WERI-Rb-1 (cell line): ENCODE measurements at regions not wholly inside any gene's neighbourhood (a gene's known extent, or its start where the extent isn't known, plus 50 kb on each side); places are given as distances from the start of the nearest gene placed in this dataset.

Source experiments
- DNase-seq: peaks from one replicate; pipeline ENCODE4 v3.0.0-alpha.2; 2020
- H3K27ac ChIP-seq: fragments of 250-450 bp; sonication (Bioruptor Pico); 2 replicates; pipeline ENCODE4 v1.5.1; 2020; ENCODE audit warnings: mild to moderate bottlenecking, moderate library complexity
- H3K27me3 ChIP-seq: fragments of 250-450 bp; sonication (Bioruptor Pico); 2 replicates; pipeline ENCODE4 v1.5.1; 2021; ENCODE audit warnings: mild to moderate bottlenecking, low read depth, moderate library complexity; ENCODE audit not compliant: insufficient read depth, severe bottlenecking
- H3K36me3 ChIP-seq: fragments of 250-450 bp; sonication (Bioruptor Pico); 2 replicates; pipeline ENCODE4 v1.5.1; 2020; ENCODE audit warnings: mild to moderate bottlenecking, moderate library complexity
- H3K4me3 ChIP-seq: 2 replicates; pipeline ENCODE4 v1.5.1; 2011; ENCODE audit warnings: low read depth, mild to moderate bottlenecking, control low read depth, low read length
- H3K9me3 ChIP-seq: fragments of 250-450 bp; sonication (Bioruptor Pico); 2 replicates; pipeline ENCODE4 v1.5.1; 2021; ENCODE audit warnings: mild to moderate bottlenecking, moderate library complexity; ENCODE audit not compliant: severe bottlenecking
- TF ChIP-seq, protein P1 (sequence below): IDR thresholded peaks from 2 replicates; pipeline ENCODE4 v1.5.1; 2011; ENCODE audit warnings: low read depth, mild to moderate bottlenecking, control low read depth, inconsistent platforms, low read length

DNA sequence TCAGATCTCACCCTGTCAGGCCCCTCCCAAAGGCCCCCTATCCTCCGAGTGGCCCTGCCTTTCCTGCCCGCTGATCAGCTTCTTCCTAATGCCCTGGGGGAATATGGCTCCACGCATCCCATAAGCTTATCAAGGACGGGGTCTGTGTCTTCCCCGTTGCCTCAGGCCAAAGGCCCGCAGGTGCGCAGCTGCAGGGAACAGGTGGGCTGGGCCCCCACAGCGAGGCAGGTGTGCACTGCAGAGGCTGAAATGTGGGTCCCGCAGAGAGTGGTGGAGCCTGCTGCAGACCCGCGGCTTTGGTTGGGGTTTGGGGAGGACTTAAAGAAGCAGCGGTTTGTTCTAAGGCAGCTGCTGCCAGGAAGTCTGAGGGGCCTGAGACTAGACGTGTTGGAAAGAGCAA is 220.8 kb upstream of the TCERG1L start:
- no peak for DNase-seq
- no peaks in the 10 kb centered on the region for H3K36me3 ChIP-seq
- H3K27ac ChIP-seq: no peak overlapping the region
- H3K4me3 ChIP-seq: no peak overlapping the region
- TF ChIP-seq, protein P1, sequence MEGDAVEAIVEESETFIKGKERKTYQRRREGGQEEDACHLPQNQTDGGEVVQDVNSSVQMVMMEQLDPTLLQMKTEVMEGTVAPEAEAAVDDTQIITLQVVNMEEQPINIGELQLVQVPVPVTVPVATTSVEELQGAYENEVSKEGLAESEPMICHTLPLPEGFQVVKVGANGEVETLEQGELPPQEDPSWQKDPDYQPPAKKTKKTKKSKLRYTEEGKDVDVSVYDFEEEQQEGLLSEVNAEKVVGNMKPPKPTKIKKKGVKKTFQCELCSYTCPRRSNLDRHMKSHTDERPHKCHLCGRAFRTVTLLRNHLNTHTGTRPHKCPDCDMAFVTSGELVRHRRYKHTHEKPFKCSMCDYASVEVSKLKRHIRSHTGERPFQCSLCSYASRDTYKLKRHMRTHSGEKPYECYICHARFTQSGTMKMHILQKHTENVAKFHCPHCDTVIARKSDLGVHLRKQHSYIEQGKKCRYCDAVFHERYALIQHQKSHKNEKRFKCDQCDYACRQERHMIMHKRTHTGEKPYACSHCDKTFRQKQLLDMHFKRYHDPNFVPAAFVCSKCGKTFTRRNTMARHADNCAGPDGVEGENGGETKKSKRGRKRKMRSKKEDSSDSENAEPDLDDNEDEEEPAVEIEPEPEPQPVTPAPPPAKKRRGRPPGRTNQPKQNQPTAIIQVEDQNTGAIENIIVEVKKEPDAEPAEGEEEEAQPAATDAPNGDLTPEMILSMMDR: no peak
- H3K9me3 ChIP-seq: no peaks in the 10 kb centered on the region
- H3K27me3 ChIP-seq: no peaks in the 10 kb centered on the region

DNA sequence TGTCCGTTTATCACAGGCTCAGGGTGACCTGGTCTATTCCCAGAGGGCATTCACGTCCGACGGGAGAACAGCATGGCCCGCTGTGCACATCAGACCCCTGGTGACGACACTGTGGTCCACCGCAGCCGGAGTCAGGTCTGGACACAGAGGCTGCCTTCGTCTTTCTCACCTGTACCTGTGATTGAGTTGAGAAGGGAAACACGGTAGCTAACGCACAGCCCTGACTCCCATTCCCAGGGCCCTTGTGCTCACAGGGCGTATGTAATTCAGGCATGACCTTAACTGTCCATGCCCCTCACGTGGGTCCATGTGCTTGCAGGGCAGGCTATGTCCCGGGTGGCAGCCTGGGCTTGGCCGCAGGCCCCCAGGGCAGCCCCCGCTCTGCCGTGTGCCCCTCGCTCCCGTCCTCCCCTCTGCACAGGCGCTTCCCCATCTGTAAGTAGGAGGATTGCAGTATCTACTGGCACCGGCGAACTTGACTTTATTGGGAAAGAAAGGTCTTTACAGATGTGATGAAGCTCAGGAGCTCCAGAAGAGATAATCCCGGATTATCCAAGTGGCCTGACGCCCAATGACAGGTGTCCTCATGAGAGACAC is 221.3 kb upstream of the TCERG1L start:
- DNase-seq: peak; percentile 86
- Histone ChIP-seq H3K27ac (peak overlapping the region; percentile 35), H3K4me3 (peak overlapping the region; percentile 3; the same call in 1 of the 2 replicates), H3K9me3 (no peaks in the 10 kb centered on the region), H3K27me3 (no peaks in the 10 kb centered on the region), H3K36me3 (no peaks in the 10 kb centered on the region)
- TF ChIP-seq, protein P1: no peak

DNA sequence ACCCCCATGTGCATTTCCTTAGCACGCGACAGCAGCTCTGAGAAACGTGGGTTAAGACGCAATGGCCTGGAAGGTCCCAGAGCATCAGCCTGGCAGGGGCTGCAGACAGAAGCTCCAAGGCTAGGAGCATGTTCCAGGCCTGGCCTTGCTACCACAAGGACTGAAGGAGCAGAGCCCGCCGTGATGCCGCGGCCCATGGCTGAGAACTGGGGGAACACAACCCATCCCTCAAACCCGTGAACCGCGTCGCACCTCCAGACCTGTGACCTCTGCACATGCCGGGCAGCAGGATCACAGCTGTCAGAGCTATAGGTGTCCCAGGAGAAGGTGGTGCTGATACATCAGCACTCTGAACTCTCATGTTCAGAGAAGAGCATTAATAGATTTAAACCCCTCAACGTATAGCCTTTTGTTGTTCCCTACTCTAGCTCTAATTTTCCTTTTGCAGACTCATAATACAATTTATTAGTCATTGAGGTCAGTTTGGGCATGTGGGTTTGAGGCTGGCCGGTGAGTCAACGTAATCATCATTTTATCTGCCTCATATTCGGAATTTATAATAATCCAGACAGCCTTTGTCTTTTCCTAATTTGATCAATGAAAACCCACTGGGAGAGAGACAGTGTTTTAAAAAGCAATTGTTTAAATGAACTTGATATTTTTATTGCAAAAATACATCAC is 222.5 kb upstream of the TCERG1L start:
- no peak for DNase-seq
- Histone ChIP-seq H3K4me3 (no peak overlapping the region), H3K36me3 (no peaks in the 10 kb centered on the region), H3K27ac (no peak overlapping the region), H3K27me3 (no peaks in the 10 kb centered on the region), H3K9me3 (no peaks in the 10 kb centered on the region)
- TF ChIP-seq, protein P1: no peak

DNA sequence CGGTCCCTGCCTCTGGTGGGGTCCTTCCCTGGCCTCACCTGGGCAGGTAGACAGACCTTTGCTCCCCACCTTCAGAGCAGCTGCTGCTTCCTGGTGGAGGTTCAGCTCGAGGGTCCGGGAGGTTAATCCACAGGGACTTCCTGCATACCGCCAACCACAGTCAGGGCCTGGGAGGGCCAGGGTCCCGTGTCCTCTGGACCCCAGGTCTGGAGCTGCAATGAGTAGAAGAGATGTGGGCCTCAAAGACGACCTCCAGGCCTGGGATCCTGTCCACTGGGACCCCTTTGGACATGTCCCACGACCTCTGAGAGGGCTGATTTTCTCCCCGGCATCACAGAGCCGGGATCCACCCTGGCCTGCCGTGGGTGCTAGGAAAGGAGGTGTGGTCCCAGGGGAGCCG is 223.3 kb upstream of the TCERG1L start:
- no peak for DNase-seq
- Histone ChIP-seq H3K9me3 (no peaks in the 10 kb centered on the region), H3K36me3 (no peaks in the 10 kb centered on the region), H3K27ac (no peak overlapping the region), H3K4me3 (no peak overlapping the region), H3K27me3 (no peaks in the 10 kb centered on the region)
- TF ChIP-seq, protein P1: no peak

DNA sequence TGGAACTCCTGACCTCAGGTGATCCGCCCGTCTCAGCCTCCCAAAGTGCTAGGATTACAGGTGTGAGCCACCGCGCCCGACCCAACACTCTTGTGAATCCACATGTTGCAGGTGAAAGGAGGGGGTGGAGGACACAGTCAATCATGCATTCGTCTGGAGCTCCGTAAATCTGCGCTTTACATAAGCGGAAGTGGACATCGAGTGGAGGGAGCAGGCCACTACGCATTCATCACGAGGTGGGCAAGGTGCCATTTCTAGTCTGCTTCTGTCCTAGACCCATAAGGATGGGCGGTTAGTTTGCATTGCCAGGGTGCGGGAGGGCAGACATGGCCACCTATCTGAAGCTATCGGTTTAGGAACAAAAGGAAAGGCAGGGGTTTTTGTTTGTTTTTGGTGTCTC is 225.2 kb upstream of the TCERG1L start:
- TF ChIP-seq, protein P1: no peak
- H3K27me3 ChIP-seq: no peaks in the 10 kb centered on the region
- no peaks in the 10 kb centered on the region for H3K9me3 ChIP-seq
- no peaks in the 10 kb centered on the region for H3K36me3 ChIP-seq
- H3K27ac ChIP-seq: no peak overlapping the region
- no peak for DNase-seq
- H3K4me3 ChIP-seq: no peak overlapping the region

DNA sequence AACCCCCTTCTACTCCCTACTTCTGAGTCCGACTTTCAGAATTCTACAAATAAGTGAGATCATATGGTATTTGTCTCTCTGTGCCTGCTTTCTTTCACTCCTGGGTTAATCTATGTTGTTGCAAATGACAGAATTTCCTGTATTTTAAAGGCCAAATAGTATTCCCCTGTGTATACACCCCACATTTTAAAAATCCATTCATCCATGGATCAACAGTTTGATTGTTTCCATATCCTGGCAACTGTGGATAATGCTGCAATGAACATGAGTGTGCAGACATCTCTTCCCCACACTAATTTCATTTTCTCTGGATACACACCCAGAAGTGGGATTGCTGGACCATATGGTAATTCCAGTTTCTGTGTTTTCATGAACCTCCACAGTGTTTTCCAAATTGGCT is 225.8 kb upstream of the TCERG1L start:
- no peaks in the 10 kb centered on the region for H3K36me3 ChIP-seq
- no peak overlapping the region for H3K4me3 ChIP-seq
- no peak overlapping the region for H3K27ac ChIP-seq
- TF ChIP-seq, protein P1: no peak
- H3K9me3 ChIP-seq: no peaks in the 10 kb centered on the region
- DNase-seq: no peak
- no peaks in the 10 kb centered on the region for H3K27me3 ChIP-seq
